Endothelial cell of umbilical vein (primary cell): ENCODE measurements at regions not wholly inside any gene's neighbourhood (a gene's known extent, or its start where the extent isn't known, plus 50 kb on each side); places are given as distances from the start of the nearest gene placed in this dataset.

Experiments used
- BruUV-seq: library from RNA; stranded (reverse); fragments of 400-500 nt; replicated peaks from 2 replicates; lab custom pipeline; 2021; lab: Mats Ljungman, UMichigan
- CTCF ChIA-PET: fragments of 300-600, 350-600 bp; sonication (Branson Sonifier 250); formaldehyde crosslinking; loops from one replicate; lab custom pipeline; 2021; ENCODE audit warnings: antibody characterized with exemption, inconsistent platforms; lab: Charles Lee
- POLR2A ChIA-PET: fragments of 300-600, 350-600 bp; sonication (Branson Sonifier 250); formaldehyde crosslinking; loops from one replicate; lab custom pipeline; 2021; ENCODE audit warnings: antibody characterized with exemption, inconsistent platforms; lab: Charles Lee
- DNase-seq: peaks from one replicate; pipeline ENCODE4 v3.0.0-alpha.2; 2011; ENCODE audit warnings: low read depth, low spot score
- FAIRE-seq: peaks from 2 replicates; lab custom pipeline; 2011; peaks lifted over from hg19 to GRCh38; lab: Jason Lieb, UNC
- H2AFZ ChIP-seq: 2 replicates; pipeline ENCODE4 v1.6.0; 2012; ENCODE audit warnings: low read depth, low read length, control low read depth, inconsistent platforms
- H3K27ac ChIP-seq: 2 replicates; pipeline ENCODE4 v1.5.1; 2011; ENCODE audit warnings: low read depth, mild to moderate bottlenecking, control low read depth, low read length, moderate library complexity; ENCODE audit not compliant: insufficient read depth
- H3K27me3 ChIP-seq, 2 experiments: 2 replicates each; pipeline versions ENCODE4 v1.6.0 to v1.6.1; 2011; ENCODE audit warnings: low read length in 2 of 2, mixed read lengths in 1 of 2; ENCODE audit not compliant: control insufficient read depth in 2 of 2, insufficient read depth in 2 of 2
- H3K36me3 ChIP-seq, 2 experiments: 2 replicates in 1 of 2; 3 replicates in 1 of 2; pipeline ENCODE4 v1.5.1; 2011; ENCODE audit warnings: low read length in 2 of 2, mild to moderate bottlenecking in 1 of 2, moderate library complexity in 1 of 2; ENCODE audit not compliant: control insufficient read depth in 2 of 2, insufficient read depth in 2 of 2; ENCODE audit errors: extremely low read depth in 1 of 2
- H3K4me1 ChIP-seq: 3 replicates; pipeline ENCODE4 v1.5.1; 2011; ENCODE audit warnings: mild to moderate bottlenecking, low read length; ENCODE audit not compliant: control insufficient read depth, insufficient read depth; ENCODE audit errors: extremely low read depth
- H3K4me2 ChIP-seq: 2 replicates; pipeline ENCODE4 v1.6.1; 2011; ENCODE audit warnings: low read length, control low read depth, mixed read lengths; ENCODE audit not compliant: insufficient read depth
- H3K4me3 ChIP-seq, 3 experiments: fragments of 200-600 bp in 1 of 3; sonication (generic), shearing (Covaris generic) in 1 of 3; replicated peaks in 1 of 3; 2 replicates each; pipeline ENCODE4 v1.5.1; 2011 to 2016; ENCODE audit warnings: control low read depth in 3 of 3, low read length in 3 of 3, mild to moderate bottlenecking in 2 of 3, inconsistent platforms in 1 of 3, low read depth in 1 of 3, moderate library complexity in 1 of 3; ENCODE audit not compliant: insufficient read depth in 1 of 3
- H3K79me2 ChIP-seq: 2 replicates; pipeline ENCODE4 v1.6.0; 2012; ENCODE audit warnings: low read length, inconsistent platforms; ENCODE audit not compliant: control insufficient read depth, insufficient read depth
- H3K9ac ChIP-seq: replicated peaks from 2 replicates; pipeline ENCODE3; 2011; ENCODE audit warnings: low read length, control low read depth; ENCODE audit not compliant: insufficient read depth; ENCODE audit errors: extremely low read depth
- H3K9me1 ChIP-seq: replicated peaks from 3 replicates; pipeline ENCODE4 v1.6.0; 2011; ENCODE audit warnings: mild to moderate bottlenecking, low read length; ENCODE audit not compliant: control insufficient read depth, insufficient read depth; ENCODE audit errors: extremely low read depth
- H3K9me3 ChIP-seq: replicated peaks from 2 replicates; pipeline ENCODE4 v1.5.1; 2012; ENCODE audit warnings: low read length, inconsistent platforms; ENCODE audit not compliant: control insufficient read depth, insufficient read depth
- H4K20me1 ChIP-seq: replicated peaks from 2 replicates; pipeline ENCODE3; 2011; ENCODE audit warnings: mild to moderate bottlenecking, low read length; ENCODE audit not compliant: control insufficient read depth, insufficient read depth; ENCODE audit errors: extremely low read depth
- CTCF ChIP-seq, 2 donors: IDR thresholded peaks; 1 replicate in 1 of 2; 2 replicates in 1 of 2; pipeline ENCODE4 v1.5.1; 2011; ENCODE audit warnings: low read length in 2 of 2, mild to moderate bottlenecking in 2 of 2, moderate library complexity in 2 of 2, control low read depth in 1 of 2, inconsistent platforms in 1 of 2, low read depth in 1 of 2; ENCODE audit not compliant: insufficient read depth in 1 of 2; ENCODE audit errors: extremely low read depth in 1 of 2
- FOS ChIP-seq: IDR thresholded peaks from 2 replicates; pipeline ENCODE4 v1.6.1; 2011; ENCODE audit warnings: mild to moderate bottlenecking, low read length, moderate library complexity, borderline replicate concordance; ENCODE audit not compliant: insufficient read depth
- GATA2 ChIP-seq: IDR thresholded peaks from 2 replicates; pipeline ENCODE4 v1.7.0; 2011; ENCODE audit warnings: low read depth, mild to moderate bottlenecking, moderate library complexity, mixed read lengths, low read length; ENCODE audit not compliant: insufficient read length, insufficient read depth
- JUN ChIP-seq: IDR thresholded peaks from 2 replicates; pipeline ENCODE4 v1.6.1; 2011; ENCODE audit warnings: borderline replicate concordance, low read depth; ENCODE audit not compliant: insufficient read length, insufficient read depth
- MAX ChIP-seq: IDR thresholded peaks from 2 replicates; pipeline ENCODE4 v1.6.1; 2011; ENCODE audit not compliant: insufficient read depth, insufficient read length
- MYC ChIP-seq: IDR thresholded peaks from one replicate; pipeline ENCODE4 v1.6.1; 2011; ENCODE audit warnings: mild to moderate bottlenecking, low read depth, low read length
- POLR2A ChIP-seq: IDR thresholded peaks from 2 replicates; pipeline ENCODE4 v1.6.1; 2012; ENCODE audit warnings: low read depth, mild to moderate bottlenecking, control low read depth, low read length
- dilution Hi-C: fragments of 300-500 bp; cut with MboI; formaldehyde crosslinking; loops from one replicate; pipeline ENCODE4 v1.15.0; 2019; ENCODE audit warnings: low sequenced_read_pairs; ENCODE audit not compliant: extremely low pct_ligation_motif_present
- intact Hi-C: fragments of 100-400 bp; cut with micrococcal nuclease; formaldehyde crosslinking; loops from one replicate; pipeline ENCODE4 v1.10.0; 2022

GRCh38 chr13:40170091-40170490 lies 496.4 kb downstream of the FOXO1 start:
- intact Hi-C loops (no loop called here), dilution Hi-C loops (no loop called here)
- no peak overlapping the region for H3K27ac ChIP-seq
- no peak overlapping the region for H3K4me3 ChIP-seq
- DNase-seq = no peak
- no peaks in the 10 kb centered on the region for H3K27me3 ChIP-seq
- no peak overlapping the region for H3K4me2 ChIP-seq
- H3K36me3 ChIP-seq = no peaks in the 10 kb centered on the region
- no peaks in the 10 kb centered on the region for H4K20me1 ChIP-seq
- no peaks in the 10 kb centered on the region for H3K9me1 ChIP-seq
- FAIRE-seq = no peak
- CTCF ChIA-PET = no interaction called here
- H3K9me3 ChIP-seq = no peaks in the 10 kb centered on the region
- POLR2A ChIA-PET = no interaction called here
- no peak overlapping the region for H3K9ac ChIP-seq
- TF ChIP-seq CTCF (IDR thresholded peaks at IDR 0.05; ENCODE audit: extremely low read depth in 1 of 2, insufficient read depth in 1 of 2, low read depth in 1 of 2, low read length in 2 of 2) (no peak), FOS (no peak), MYC (no peak), MAX (no peak)
- no peak overlapping the region for H2AFZ ChIP-seq
- H3K79me2 ChIP-seq = no peaks in the 10 kb centered on the region
- no TSS peak for BruUV-seq
- H3K4me1 ChIP-seq = peaks cover 4% of the 10 kb centered on the region

DNA sequence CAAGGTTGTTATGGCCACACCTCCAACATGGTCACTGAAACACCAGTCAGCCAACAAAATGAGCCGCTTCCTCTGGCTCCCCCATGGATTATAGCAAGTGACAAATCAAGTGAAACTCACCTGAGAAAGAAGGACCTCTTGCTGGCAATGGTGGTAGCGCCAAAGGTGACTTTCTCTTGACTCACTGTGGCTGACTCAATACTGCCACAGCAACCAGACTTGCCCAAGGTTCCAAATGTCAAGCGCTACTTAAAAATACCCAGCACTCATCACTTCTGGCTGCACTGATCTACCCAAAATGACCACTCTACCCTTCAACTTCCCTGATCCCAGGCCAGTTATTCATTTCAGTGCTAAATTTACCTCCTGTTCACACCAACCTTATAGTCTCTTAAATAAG lies 495.5 kb downstream of the FOXO1 start:
- POLR2A ChIA-PET = interaction anchor here (0.7 kb wide), 1 partner anchor 483 kb away, joined by 4 read pairs; no protein-coding TSS in a partner anchor
- BruUV-seq = no TSS peak

More for the DNA sequence above, 495.5 kb downstream of the FOXO1 start:
- no peaks in the 10 kb centered on the region for H4K20me1 ChIP-seq
- intact Hi-C loops (no loop called here), dilution Hi-C loops (no loop called here)
- H2AFZ ChIP-seq = no peak overlapping the region
- no peak for FAIRE-seq
- no peak overlapping the region for H3K4me3 ChIP-seq
- no peaks in the 10 kb centered on the region for H3K9me1 ChIP-seq
- no peaks in the 10 kb centered on the region for H3K4me1 ChIP-seq
- no peak overlapping the region for H3K27ac ChIP-seq
- DNase-seq = no peak
- CTCF ChIA-PET = interaction anchor here (0.7 kb wide), 1 partner anchor 59 kb away, joined by 3 read pairs; no protein-coding TSS in a partner anchor
- H3K9me3 ChIP-seq = no peaks in the 10 kb centered on the region
- no peaks in the 10 kb centered on the region for H3K27me3 ChIP-seq
- H3K4me2 ChIP-seq = no peak overlapping the region
- no peaks in the 10 kb centered on the region for H3K36me3 ChIP-seq
- H3K79me2 ChIP-seq = no peaks in the 10 kb centered on the region
- no peak overlapping the region for H3K9ac ChIP-seq
- TF ChIP-seq MAX (no peak), GATA2 (no peak), JUN (no peak), POLR2A (no peak), CTCF (IDR thresholded peaks at IDR 0.05; ENCODE audit: extremely low read depth in 1 of 2, insufficient read depth in 1 of 2, low read depth in 1 of 2, low read length in 2 of 2) (no peak), FOS (no peak), MYC (no peak)
